ENCODE measurements at regions not wholly inside any gene's neighbourhood (a gene's known extent, or its start where the extent isn't known, plus 50 kb on each side); places are given as distances from the start of the nearest gene placed in this dataset.
"Not testable (repeated sequence)": the region's sequence is repeated elsewhere in the genome, so short reads cannot be mapped to it uniquely, and the experiment has no call there.

- DNase-seq, result peak; percentile 3
Measured at GRCh38 chr1:157249326-157249725, 111.1 kb upstream of the ETV3 start.

GRCh38 chr1:157247764-157248049 is 109.5 kb upstream of the ETV3 start:
- DNase-seq, result not testable (repeated sequence)

GRCh38 chr1:157247005-157247763 is 109.0 kb upstream of the ETV3 start:
- no peak for DNase-seq

DNA sequence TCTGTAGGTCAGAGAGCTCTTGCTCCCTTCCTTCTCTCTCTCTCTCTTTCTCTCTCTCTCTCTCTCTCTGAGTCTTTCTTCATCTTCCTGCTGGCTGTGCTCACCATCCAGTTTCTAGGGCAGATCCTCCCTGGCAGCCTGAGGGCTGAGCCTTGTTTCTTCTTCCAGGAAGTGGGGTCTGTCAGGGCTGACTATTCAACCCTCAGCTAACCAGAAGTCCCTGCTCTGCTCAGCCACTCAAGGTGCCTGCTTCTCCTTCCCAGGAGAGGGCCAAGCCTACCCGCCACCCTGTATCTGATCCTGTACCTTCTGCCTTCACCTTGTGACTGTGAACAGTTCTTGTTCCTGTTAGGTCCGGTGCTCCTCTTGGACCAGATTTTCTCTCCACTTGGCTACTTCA is 107.6 kb upstream of the ETV3 start:
- no peak for DNase-seq

DNA sequence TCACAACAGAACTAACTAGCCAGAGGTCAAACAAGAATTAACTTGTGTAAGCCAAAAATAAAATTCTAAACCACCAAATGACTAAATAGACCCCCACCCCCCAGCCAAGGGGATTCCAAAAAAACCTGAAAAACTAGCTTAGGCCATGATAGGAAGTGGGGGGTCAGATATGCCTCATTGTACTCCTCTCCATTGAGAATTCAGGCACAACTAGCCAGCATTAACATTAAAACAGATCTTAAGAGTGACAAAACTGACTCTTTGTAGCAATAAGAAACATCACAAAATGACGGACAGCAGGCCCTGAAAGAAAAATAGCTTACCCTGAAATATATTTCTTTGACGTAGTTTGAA is 103.0 kb upstream of the ETV3 start:
- DNase-seq, result no peak

DNA sequence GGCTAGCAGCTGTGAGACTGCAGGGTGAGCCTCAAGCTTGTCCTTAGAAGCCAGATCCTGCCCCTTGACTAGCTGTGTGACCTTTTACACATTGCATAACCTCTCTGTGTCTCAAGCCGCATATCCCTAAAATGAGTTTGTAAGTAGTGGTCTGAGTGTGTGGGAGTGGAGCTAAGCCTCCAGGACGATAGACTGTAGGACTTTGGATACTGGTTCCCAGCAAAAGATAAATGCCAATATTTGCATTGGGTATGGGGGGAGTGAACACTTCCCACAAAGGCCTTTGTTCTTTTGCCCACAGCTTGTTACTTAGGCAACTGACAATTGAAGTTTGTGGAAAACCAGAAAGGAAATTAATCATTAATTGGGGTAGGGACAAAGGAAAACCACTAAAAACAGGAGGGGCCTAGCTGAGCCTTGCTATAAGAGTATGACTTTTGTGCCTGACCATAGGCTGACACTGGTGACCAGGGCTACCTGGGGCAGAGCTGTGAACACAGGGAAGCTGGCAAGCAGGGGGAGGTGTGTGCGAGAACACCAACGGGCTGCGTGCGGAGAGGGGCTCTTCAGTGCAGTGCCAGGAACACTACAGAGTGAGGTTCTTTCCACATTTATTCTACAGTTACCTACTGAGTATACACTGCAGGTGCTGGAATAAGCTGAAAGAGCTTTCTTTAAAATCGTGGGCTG is 102.4 kb upstream of the ETV3 start:
- DNase-seq, result no peak

DNA sequence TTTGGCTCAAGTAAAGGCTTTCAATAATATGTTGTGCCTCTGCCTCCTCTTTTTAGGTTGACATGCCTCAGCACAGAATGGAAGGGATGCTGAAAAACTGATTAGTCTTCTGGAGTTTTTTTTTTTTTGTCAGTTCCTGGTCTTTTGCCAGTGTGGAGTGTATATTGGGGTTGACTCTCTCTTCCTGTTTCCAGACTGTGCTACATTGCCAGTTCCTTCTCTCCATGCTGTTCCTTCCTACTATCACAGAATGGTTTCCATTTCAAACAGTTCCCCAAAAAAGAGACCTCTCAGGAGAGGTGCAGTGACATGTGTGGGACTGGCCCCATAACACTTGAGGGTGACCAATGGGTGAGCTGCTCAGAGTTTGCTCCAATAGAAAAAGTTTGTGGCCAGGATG is 101.7 kb upstream of the ETV3 start:
- no peak for DNase-seq

DNA sequence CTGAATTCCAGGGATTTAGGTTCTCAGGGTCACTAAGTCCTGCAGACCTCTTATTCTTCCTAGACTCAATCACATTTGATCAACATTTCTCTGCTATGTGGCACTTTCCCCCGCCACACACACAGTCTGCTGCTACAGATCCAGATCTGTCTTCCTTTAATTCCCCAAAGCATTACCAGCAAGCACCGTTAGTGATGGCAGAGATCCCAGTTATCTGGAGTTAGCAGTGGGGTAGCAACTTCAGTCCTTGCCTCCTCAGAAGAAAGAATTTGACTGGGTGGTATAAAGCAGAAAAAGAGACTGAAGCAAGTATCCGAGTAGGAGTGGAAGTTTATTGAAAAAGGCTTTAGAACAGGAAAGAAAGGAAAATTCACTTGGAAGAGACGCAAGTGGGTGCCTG is 100.4 kb upstream of the ETV3 start:
- DNase-seq, result no peak

GRCh38 chr1:157237981-157238380 is 99.8 kb upstream of the ETV3 start:
- no peak for DNase-seq

DNA sequence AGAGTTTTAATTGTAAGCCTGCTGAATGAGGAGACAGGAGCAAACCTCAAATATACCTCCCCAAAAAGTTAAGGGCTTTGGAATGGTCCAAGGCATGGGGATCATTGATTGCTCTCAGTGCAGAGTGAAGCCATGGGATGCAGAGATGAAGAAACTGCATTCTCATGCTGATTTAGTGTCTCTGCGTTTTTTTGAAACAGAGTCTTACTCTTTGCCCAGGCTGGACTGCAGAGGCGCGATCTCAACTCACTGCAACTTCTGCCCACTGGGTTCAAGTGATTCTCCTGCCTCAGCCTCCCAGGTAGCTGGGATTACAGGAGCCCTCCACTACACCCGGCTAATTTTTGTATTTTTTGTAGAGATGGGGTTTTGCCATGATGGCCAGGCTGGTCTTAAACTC is 99.3 kb upstream of the ETV3 start:
- DNase-seq, result no peak

DNA sequence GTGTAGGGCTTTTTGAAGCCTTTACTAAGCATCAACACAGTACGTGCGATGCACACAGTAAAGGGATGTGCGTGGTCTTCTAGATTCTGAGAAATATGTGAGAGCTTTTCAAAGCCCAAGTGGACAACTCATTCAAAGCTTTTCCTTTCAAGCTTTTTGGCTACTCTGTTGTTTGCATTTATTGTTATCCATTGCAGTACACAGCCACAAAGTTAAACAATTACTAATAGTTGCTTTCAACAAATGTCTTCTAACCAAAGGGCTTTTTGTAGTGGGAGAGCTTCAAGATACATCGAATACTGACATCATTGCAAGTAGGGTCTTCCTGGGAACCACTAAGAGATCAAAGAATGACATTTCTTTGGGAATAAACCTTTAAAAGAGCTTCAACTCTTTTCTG is 97.9 kb upstream of the ETV3 start:
- no peak for DNase-seq

DNA sequence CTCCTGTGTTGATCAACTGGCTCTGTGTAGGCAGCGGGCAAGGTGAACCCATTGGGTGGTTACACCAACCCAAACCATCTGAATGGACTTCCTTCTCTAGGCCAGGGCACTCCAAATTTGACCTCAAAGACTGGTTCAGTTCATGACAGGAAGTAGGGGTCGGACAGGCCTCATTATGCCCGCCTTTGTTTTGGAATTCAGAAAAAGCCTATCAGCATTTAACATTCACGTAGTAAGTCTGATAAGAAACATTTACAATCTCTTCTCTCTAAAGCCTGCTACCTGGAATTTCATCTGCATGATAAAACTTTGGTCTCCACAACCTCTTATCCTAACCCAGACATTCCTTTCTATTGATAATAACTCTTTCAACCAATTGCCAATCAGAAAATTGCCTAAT is 97.1 kb upstream of the ETV3 start:
- DNase-seq, result no peak

- no peak for DNase-seq
Measured at GRCh38 chr1:157234705-157235273, 96.6 kb upstream of the ETV3 start.

GRCh38 chr1:157233131-157233530 is 94.9 kb upstream of the ETV3 start:
- DNase-seq, result no peak

- no peak for DNase-seq
Measured at GRCh38 chr1:157231846-157232525, 93.8 kb upstream of the ETV3 start.

GRCh38 chr1:157230500-157230899 is 92.3 kb upstream of the ETV3 start:
- DNase-seq, result no peak

- DNase-seq, result no peak
Measured at GRCh38 chr1:157227700-157228099, 89.5 kb upstream of the ETV3 start.

DNA sequence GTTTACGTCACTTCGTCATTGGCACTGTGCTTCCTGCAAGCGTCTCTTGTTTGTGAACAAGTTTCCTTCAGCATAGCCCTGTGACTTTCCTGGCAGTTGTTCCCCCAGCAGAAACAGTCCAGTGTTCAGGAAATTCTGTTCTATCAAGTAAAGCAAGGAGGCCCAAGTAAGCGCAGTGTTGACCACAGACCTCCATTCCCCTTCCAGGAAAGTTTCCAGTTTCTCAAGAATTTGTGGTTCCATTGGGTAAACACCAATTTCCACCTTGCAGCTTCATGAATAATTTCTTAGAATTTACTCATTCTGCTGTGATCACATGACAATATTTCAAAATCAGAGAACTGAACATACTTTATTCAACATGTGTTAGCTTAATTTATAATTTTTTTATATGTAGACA is 88.5 kb upstream of the ETV3 start:
- DNase-seq, result no peak

- DNase-seq, result no peak
Measured at GRCh38 chr1:157219600-157219999, 81.4 kb upstream of the ETV3 start.

- DNase-seq, result no peak
Measured at GRCh38 chr1:157219182-157219581, 81.0 kb upstream of the ETV3 start.

DNA sequence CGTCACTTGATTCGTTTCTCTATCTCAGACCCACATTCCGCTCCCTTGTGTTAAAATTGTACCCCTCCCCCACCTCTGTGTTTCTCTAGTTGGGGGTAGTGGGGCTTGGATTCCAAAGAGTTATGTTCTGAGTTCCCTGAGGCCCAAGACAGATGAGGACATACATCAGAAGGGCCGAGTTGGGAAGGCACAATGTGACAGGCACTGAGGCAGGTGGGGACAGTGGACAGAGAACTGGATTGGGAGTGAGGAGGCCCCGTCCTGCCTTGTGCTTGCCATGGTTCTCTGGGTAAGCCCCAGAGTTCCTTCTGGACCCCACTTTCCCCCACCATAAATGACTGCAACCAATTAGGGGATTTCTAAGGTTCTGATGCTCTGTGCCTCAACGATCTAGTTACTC is 80.5 kb upstream of the ETV3 start:
- no peak for DNase-seq

DNA sequence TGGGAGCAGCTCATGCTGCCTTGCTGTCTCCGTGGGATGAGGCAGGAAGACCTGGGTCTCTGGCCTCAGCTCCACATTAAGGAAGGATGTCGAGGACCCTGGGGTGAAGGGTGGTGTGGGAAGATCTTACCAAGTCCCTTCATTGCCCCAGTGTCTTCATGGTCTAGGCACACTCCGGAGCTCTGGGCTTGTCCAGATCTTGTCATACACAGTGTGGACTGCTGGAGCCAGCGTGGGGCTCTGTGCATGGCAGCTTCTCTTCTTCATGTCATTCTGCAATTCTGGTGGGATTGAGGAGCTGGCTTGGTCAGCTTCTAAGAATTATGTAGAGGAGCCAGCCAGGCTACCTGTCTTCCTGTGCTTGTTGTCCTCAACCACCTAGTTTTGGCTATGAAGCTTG is 79.3 kb upstream of the ETV3 start:
- no peak for DNase-seq

DNA sequence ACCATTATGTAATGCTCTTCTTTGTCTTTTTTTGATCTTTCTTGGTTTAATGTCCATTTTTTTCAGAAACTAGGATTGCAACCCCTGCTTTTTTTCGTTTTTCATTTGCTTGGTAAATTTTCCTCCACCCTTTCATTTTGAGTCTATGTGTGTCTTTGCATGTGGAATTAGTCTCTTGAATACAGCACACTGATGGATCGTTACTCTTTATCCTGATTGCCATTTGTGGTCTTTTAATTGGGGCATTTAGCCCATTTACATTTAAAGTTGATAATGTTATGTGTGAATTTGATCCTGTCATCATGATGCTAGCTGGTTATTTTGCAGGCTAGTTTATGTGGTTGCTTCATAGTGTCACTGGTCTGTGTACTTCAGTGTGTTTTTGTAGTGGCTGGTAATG is 75.6 kb upstream of the ETV3 start:
- no peak for DNase-seq

DNA sequence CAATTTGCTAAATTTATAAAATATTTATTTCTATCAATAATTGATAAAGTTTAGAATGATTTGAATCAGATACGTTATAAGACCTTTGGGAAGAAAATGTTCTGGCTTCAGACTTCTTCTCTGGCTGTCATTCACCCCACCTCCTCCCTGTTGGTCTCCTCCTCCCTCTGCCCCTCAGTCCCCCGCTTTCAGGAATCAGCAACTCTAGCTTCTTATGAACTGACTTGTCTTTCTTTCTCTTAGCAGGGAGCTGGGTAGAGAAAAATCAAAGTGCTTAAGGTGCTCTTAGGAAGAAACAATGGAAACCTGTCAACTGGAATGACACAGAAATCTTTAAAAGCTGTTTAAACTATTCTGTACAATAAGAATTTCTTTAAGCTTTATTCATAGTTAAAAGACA is 71.3 kb upstream of the ETV3 start:
- no peak for DNase-seq

Data from stimulated activated CD4-positive, alpha-beta T cell treated with anti-CD3 and anti-CD28 coated beads, Interleukin-15, amount 100 ng/mL, for 24 hours (primary cell).